GM19043 (cell line): ENCODE measurements at regions not wholly inside any gene's neighbourhood (a gene's known extent, or its start where the extent isn't known, plus 50 kb on each side); places are given as distances from the start of the nearest gene placed in this dataset.

ENCODE experiments used
- ATAC-seq: cut with Tn5 transposase; IDR thresholded peaks from one replicate; pipeline ENCODE4 v1.9.1; 2021; ENCODE audit warnings: low read depth; ENCODE audit not compliant: unreplicated experiment

DNA sequence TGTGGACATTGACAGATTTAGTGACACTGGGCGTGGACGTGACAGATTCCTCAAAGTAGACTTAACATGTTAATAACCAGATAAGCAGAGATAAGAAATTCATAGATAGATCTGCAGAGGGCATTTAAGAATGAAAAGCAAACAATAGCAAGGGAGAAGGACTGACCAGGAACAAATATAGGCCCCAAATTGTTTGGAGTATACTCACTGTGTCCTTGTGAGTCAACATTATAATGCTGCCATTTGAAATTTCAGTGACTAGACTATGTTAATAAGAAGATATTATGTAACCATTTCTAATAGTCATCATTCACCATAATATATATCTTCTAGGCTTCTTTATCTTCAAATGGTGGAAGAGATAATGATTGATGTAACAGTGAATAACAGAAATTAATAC is 78.1 kb upstream of the SLC38A11 start:
- no peak for ATAC-seq

DNA sequence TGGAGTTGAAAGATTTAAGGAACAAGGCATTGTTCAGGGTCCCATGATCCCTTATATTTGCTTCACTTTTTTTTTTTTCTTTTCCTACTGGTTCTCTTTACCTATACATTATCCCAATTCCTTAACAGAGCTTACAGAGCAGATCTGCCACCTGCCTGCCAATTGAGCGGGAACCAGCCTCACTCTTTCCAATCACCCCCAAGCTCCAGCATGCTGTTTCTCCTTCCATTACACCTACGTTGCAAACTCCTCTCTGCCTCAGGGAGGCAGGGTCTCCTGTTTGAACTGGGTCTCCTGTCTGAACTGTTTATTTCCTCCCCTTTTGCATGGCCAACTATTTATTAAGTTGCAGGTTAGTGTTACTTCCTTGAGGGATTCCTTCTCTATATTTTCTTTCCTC is 77.2 kb upstream of the SLC38A11 start:
- no peak for ATAC-seq

DNA sequence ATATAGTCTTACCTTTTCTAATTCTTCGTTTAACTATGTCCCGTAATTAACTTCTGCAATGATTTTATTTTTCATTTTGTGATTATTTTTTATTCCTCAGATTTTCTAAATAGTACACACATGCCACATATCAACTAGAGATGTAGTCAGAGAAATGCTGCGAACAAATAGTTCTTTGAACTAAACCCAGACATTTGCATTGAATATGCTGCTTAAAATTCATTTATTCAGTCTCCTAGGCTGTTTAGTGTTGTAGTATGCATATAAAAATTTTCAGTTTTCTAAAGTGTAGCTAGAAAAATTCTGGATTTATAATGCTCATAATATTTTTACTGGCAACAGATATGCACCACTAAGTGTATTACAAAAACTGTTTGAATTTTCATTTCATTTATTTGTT is 68.9 kb upstream of the SLC38A11 start:
- ATAC-seq = no peak

DNA sequence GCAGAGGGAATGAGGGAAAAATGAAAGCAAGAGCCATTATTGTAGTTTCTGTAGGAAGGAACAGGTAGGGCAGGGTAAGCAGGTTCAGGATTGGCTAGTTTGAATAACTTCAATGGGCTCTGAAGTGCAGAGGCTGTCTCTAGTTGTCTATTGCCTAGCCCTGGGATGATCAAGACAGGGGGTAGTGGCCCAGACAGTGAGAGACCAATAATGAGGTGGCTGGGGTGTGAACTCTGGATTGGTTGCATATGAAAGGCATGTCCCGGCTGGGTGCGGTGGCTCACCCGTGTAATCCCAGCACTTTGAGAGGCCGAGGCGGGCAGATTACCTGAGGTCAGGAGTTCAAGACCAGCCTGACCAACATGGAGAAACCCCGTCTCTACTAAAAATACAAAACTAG is 67.5 kb upstream of the SLC38A11 start:
- ATAC-seq = no peak

DNA sequence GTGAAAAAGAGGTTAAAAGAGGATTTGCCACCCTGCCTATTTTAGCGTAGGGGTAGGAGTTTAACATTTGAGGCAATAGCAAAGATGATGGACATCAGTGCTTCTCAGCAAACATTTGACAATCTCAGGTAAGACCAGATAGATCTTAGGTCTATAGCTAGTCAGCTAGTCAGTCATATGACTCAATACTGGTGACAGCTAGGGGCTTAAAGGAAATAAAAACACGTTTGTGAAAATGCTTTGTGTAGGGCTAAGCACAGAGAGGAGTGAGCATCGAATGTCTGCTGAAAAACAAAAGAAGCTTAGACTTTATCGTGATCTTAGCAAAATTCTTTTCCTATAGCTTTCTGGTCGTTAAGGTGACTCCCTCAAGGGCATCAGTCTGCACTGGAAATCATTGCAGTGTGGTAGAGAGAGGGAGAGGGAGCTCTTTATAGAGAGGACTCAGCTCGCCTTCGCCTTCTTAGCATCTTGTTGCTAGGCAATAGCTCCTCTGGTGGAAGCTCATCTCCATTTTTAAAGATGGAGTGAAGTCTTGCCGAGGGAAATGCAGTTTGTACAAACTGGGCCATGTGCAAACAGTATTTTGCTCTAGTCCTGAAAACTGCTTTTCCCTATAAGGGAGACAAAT is 62.8 kb upstream of the SLC38A11 start:
- no peak for ATAC-seq

DNA sequence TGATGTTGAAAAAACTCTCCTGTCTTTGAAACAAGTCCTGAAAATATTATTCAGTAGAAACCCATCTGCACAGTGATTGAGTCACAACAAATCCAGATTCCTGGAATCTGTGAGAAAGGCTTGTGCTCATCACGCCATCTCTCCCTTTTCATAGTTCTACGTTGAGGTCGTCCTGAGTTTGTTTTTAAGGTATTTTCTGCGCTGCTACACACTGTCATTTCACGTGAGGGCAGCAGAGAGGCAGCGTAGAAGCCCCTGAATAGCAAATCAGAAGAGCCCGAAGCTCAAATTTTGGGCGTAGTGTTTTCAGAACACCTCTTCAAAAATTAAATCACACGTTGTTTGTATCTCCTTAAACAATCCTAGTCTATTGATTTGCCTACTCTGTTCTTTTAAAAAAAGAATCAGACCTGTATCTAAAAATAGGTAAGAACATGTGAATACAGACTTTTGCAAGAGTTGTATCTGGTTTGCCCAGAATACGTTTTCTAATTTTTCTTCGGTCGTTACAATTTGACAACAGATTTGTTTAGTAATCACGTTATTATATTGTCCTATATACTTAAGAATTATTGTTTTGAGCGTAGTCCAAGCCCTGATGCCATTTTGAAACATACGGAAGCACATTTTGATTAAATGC is 61.6 kb upstream of the SLC38A11 start:
- ATAC-seq = no peak

DNA sequence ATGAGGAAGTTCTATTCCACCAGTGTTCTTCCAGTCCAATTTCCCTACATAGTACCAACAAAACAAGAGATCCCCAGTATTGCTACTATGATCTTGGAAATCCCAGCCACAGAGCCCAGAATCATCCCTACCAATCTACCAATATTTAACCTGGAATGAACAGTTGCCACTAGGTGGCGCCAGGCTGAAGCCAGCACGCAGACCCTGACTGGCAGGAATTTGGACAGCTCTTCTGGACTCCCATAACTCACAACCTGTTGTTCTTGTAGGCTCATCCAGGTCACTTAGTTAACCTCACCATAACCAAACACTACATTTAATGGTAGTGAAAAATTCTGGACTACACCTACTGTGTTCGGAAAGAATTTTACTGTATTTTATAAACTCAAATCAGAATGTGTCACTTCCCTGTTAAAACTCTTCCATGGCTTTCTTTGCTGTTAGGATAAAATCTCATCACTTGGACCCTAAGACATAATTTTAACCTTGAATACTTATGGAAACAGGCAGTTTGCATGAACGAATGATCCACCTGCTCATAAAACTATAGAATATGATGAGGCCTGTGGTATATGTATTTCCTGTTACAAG is 59.8 kb upstream of the SLC38A11 start:
- ATAC-seq = peak; percentile 44

DNA sequence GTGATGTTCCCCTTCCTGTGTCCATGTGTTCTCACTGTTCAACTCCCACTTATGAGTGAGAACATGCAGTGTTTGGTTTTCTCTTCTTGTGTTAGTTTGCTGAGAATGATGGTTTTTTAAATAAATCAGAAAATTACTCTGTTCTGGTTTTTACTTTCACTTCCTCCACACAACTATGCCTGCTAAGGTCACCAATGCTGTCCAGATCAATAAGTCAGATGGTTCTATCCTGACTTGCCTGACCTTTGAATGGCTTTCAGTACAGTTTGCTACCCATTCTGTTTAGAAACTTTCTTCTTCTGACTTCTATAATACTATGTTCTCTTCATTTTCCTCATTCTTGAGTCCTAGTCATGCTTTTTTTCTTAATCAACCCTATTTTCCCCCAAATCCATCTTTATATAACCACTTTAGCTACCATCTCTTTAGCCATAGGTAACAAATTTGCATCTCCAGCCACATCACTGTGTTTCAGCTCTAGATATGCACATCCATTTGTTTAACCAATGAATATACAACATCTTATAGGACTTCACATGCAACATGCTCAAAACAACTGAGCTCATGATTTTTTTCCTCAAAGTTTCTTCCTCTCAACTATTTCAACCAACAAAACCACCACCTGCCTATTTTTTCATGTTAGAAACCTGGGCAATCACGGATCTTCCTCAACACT is 58.8 kb upstream of the SLC38A11 start:
- no peak for ATAC-seq

DNA sequence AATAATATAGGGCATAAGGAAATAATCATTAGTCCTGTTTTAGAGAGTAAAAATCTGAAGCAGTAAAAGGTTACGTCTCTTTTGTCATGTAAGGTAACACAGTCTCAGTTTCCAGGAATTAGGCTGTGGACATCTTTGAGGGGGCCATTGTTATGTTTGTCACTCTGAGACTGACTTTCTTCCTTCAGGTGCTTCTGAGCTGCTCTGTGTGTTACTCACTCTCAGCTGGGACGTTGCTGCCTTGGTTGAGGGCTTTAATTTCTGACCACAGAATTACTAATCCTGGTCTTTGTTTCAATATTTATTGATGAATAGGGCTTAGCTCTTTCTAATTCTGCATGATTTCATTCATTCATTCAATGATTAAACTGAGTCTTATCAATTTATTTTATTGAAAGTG is 55.9 kb upstream of the SLC38A11 start:
- no peak for ATAC-seq

DNA sequence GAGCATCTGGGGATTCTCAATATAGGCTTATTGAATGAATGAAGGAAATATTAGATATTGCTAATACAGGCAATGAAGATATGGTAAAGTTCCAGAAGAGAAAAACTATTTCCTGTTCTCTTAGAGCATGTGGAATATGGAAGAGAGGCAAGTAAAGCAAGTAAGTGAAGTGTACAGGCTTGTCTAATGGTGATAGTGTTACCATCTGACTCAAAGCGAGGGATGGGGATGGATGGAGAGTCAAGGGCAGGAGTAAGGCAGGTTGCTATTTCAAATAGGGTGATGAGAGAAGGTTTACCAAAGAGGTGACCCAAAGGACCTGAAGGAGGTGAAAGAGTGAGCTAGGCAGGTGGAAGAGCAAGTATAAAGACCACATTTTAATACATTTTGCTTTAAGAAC is 55.2 kb upstream of the SLC38A11 start:
- ATAC-seq = no peak

DNA sequence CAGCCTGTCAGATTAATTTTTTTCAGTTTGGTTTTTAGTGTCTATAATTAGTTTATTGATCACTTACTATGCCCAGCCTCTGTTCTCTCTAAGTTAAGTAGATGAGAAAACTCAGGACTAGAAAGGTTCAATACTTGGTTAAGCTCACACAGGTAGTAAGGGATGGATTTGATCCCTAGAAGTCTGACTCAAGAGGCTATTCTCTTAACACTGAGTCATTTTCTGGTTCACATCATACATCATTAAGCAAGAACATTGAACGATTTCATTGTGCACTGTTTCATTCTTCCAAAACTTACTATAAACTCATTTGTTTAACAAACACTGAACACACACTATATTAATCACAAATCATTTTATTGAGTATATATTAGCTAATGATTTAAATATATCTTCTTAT is 54.1 kb upstream of the SLC38A11 start:
- no peak for ATAC-seq

DNA sequence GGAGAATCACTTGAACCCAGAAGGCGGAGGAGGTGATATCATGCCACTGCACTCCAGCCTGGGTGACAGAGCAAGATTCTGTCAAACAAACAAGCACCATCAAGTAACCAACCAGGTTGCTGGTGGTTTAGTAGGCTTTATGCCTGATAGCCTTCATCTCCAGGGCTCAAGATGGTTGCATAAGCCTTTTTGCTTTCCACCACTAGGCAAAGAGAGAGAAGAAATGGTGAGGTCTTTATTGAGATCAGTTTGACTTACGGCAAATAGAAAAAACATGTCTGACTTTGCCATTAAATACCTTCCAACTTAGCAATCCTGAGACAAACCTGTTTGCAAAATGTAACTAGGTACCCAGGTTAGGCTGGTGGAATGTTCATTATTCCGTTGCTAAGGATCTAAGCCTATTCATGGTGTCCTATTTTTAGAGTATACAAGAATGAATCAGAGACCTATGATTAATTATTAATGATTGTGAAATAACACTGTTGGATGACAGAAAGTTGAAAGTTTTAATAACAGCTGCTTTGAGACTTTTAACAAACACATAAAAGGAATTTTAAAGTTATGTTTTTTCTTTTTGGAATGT is 53.5 kb upstream of the SLC38A11 start:
- ATAC-seq = no peak

DNA sequence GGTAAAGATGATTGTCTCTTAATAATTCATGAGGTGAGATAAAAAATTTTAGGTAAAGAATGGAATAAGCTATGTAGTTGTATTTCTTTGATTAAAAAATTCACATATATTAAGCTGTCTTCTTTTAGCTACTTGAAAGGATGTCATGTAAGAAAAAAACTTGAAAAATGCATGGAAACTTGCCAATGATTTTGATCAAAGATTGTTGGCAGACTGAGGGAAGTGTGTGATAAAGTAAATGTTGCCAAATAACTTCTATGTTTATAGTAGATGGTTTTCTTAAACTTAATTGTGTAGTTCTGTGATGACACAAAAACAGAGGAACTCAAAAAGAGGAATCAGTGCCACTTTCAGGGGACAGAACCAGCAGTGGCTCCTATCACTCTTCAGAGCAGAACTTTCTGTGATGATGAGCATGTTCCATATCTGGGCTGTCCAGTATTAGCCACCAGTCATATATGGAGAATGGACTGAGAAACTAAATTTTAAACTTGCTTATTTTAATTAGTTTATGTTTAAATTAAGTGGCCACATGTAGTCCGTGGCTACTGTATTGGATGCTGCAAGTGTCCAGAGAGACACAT is 51.9 kb upstream of the SLC38A11 start:
- no peak for ATAC-seq
